Stimulated activated naive CD8-positive, alpha-beta T cell treated with anti-CD3 and anti-CD28 coated beads, Interleukin-15, amount 100 ng/mL, for 72 hours (primary cell): ENCODE measurements at regions not wholly inside any gene's neighbourhood (a gene's known extent, or its start where the extent isn't known, plus 50 kb on each side); places are given as distances from the start of the nearest gene placed in this dataset.
"Not testable (repeated sequence)": the region's sequence is repeated elsewhere in the genome, so short reads cannot be mapped to it uniquely, and the experiment has no call there.

Source experiments
- ATAC-seq: fragments of 150-1000 bp; cut with Tn5 transposase; 2 replicates; pipeline ENCODE4 v1.10.0; 2021; ENCODE audit warnings: mild to moderate bottlenecking, moderate library complexity
- DNase-seq, 2 donors: peaks; one replicate each; pipeline ENCODE4 v3.0.0; 2021 to 2022
- H3K27ac Mint-ChIP-seq, 2 donors: one replicate each; pipeline ENCODE4 v1.8.0; 2022; ENCODE audit warnings: mild to moderate bottlenecking in 2 of 2, mixed read lengths in 2 of 2, moderate library complexity in 2 of 2
- H3K27me3 Mint-ChIP-seq: one replicate; pipeline ENCODE4 v1.8.0; 2022; ENCODE audit warnings: mixed read lengths
- H3K4me1 Mint-ChIP-seq: one replicate; pipeline ENCODE4 v1.8.0; 2022; ENCODE audit warnings: mild to moderate bottlenecking, mixed read lengths
- H3K4me3 Mint-ChIP-seq, 2 donors: one replicate each; pipeline ENCODE4 v1.8.0; 2022; ENCODE audit warnings: mild to moderate bottlenecking in 2 of 2, mixed read lengths in 2 of 2, moderate library complexity in 1 of 2
- H3K9me3 Mint-ChIP-seq, 2 donors: one replicate each; pipeline ENCODE4 v1.8.0; 2022; ENCODE audit warnings: mixed read lengths in 2 of 2

DNA sequence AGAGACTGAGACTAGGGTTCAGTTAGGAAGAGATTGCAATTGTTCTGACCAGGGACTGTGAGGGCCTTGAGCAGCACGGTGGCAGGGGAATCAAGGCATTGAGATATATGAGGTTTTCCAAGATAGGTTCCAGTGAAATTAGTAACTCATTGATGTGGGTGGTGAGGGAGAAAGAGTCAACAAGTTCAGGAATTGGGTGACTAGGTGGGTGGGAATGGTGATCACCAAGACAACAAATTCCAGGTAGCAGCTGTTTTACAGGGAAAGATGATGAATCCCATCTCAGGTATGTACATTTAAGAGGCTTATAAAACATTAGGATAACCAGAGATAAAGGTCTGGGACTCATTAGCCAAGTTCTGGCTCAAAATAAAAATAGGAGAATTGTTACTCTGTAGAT, 251.5 kb upstream of the MGAT5 start:
- no peak for ATAC-seq
- Mint-ChIP-seq H3K4me1 (no peaks in the 10 kb centered on the region), H3K9me3 (no peaks in the 10 kb centered on the region), H3K27me3 (peaks cover 12% of the 10 kb centered on the region), H3K4me3 (no peak overlapping the region), H3K27ac (no peak overlapping the region)
- DNase-seq = no peak

DNA sequence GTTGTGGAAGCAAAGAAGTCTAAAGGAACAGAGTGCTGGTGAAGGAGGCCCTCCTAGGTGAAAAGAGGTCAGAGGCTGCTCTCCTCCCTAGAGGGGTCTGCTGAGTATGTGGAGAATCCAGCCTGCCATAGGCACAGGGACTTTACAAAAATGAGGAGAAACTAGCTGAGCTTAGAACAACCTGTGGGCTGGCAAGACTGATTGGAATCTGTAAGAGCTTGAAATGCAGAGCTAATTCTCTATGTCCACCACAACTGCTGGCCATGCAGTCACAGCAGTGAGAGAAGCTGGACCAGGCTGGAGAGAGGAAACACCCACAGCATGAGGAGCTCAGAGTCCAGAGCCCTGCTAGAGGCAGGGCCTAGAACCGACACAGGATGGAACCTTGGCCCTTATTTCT, 251.0 kb upstream of the MGAT5 start:
- Mint-ChIP-seq H3K27ac (no peak overlapping the region), H3K4me3 (no peak overlapping the region), H3K27me3 (peaks cover 12% of the 10 kb centered on the region), H3K4me1 (no peaks in the 10 kb centered on the region), H3K9me3 (no peaks in the 10 kb centered on the region)
- no peak for DNase-seq
- no peak for ATAC-seq

DNA sequence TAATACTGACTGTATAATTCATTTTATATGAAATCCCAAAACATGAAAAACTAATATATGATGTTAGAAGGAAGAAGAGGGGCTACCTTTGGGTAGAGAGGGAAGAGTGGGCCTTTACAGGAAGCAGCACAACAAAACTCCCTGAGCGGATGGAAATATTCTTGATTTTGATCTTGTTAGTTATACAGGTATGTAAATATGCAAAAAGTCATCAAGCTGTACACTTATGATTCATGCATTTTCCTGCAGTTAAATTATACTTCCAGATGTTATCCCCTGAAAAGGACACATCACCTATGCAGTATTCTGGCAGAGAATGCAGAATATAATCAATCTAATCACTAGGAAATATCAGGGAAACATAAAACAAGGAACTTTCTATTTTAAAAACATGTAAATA, 249.4 kb upstream of the MGAT5 start:
- H3K4me1 Mint-ChIP-seq = no peaks in the 10 kb centered on the region
- DNase-seq = no peak
- no peak for ATAC-seq
- H3K27me3 Mint-ChIP-seq = peaks cover 12% of the 10 kb centered on the region
- no peak overlapping the region for H3K4me3 Mint-ChIP-seq
- no peaks in the 10 kb centered on the region for H3K9me3 Mint-ChIP-seq
- no peak overlapping the region for H3K27ac Mint-ChIP-seq

DNA sequence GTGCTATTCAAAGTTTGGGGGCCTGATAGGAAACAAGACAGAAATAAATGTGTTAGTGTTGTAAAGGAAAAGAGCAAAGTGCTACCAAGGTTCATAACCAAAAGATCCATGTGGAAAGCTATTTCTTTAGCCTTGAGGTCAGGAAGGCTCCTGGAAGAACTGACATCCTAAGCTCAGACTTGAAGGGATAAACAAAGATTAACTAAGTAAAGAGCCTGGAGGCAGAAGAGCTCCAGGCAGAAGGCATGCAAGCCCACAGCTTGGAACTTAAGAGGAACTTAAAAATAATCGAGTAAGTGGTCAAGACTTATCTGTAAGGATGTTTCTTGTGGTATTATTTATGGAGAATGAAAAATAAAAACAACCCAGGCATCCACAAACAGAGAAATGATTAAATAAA, 245.0 kb upstream of the MGAT5 start:
- no peak overlapping the region for H3K27ac Mint-ChIP-seq
- ATAC-seq (no peak), DNase-seq (no peak)
- H3K4me1 Mint-ChIP-seq = no peaks in the 10 kb centered on the region
- H3K9me3 Mint-ChIP-seq = no peaks in the 10 kb centered on the region
- H3K4me3 Mint-ChIP-seq = no peak overlapping the region
- no peaks in the 10 kb centered on the region for H3K27me3 Mint-ChIP-seq

DNA sequence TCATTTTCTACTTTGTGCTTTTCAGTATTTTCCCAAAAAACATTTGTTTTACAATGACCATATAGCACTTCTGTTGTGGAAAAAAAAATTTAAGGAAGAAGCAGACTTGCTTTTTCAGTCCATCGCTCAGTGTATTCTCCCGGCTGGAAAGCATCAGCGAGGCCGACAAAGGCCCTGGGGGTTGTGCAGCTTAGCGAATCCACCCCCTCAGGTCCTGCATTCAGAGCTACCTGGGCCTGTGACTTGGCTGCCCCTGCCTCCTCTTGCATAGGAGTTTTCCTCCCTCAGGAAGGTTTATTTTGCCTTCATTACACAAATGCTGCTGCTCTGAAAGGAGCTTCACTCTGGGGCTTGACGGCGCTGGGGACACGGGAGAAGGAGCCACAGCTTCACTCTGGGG, 244.4 kb upstream of the MGAT5 start:
- no peak overlapping the region for H3K27ac Mint-ChIP-seq
- ATAC-seq = no peak

DNA sequence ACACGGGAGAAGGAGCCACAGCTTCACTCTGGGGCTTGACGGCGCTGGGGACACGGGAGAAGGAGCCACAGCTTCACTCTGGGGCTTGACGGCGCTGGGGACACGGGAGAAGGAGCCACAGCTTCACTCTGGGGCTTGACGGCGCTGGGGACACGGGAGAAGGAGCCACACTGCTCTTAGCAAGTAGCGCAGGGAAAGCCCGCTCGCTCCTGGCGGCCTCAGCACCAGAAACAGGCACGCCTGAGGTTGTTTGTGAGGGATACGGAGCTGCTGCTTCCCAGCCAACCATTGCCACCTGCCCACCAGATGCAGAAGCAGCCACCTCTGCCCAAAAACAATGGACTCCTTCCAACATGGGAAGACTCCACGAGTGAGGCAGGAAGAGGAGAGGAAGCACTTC, 244.0 kb upstream of the MGAT5 start:
- H3K27ac Mint-ChIP-seq, ATAC-seq, H3K4me3 Mint-ChIP-seq, DNase-seq, H3K4me1 Mint-ChIP-seq, H3K9me3 Mint-ChIP-seq, H3K27me3 Mint-ChIP-seq: not testable (repeated sequence)

More for the DNA sequence above, 244.4 kb upstream of the MGAT5 start:
- H3K27me3 Mint-ChIP-seq = no peaks in the 10 kb centered on the region
- DNase-seq = no peak
- no peaks in the 10 kb centered on the region for H3K4me1 Mint-ChIP-seq
- no peak overlapping the region for H3K4me3 Mint-ChIP-seq
- no peaks in the 10 kb centered on the region for H3K9me3 Mint-ChIP-seq

DNA sequence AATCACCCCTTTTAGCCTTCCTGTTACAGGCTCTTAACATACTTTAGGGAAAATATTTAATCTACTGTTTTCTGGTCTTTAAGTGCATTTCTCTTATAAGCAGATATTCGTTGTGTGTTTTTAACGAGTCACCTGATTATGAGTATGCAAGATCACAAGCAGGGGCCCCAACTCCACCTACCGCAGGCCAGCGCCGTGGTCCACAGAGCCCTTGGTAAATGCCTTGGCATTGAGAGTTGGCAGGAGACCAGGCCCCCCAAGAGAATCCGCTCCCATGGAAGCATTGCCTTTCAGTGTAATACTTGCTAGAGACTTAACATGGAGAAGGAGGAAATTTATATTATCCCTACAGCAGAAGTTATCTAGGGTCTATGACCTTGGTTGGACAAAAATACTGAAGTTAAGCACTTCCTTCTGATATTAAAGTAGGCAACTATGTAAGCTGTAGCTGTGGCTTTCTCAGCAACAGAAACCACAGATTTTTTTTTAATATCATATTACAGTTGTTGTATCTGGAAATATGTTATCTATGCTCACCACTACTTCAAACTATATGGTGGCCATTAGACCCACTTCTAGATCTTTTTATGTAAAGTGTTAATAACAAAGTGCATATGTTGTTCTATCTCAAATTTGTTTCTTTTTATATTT, 241.8 kb upstream of the MGAT5 start:
- Mint-ChIP-seq H3K4me1 (no peaks in the 10 kb centered on the region), H3K27me3 (no peaks in the 10 kb centered on the region), H3K27ac (no peak overlapping the region), H3K4me3 (no peak overlapping the region), H3K9me3 (no peaks in the 10 kb centered on the region)
- DNase-seq = no peak
- no peak for ATAC-seq

DNA sequence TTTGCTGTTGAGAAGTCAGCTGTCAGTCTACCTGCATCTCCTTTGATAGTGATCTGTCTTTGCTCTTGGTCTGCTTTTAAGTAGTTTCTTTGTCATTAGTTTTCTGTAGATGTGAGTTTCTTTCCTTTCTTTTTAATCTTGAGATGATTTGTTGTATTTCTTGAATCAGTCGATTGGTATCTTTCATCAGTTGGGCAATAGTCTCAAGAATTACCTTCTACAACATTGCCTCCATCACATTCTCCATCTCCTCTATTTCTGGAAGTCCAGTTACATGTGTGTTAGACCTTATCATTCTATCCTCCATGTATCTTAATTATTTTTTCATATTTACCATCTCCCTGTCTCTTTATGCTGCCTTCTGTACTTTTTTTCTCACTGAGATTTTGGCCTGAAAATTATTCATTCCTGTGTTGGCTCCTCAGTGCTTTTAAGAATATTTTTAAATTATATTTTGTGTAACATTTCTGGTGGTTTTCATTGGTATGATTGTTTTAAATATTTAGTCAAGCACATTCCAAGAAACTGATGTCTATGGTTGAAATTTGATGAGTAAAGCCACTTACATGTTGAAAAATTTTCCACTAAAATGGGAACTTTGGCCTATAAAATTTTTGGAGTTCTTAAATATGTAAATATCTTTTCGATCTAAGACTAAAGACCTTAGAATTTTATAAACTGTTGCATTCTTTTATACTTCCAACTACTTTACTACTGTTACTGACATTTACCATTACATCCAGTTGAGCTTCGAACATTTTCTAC, 239.5 kb upstream of the MGAT5 start:
- Mint-ChIP-seq H3K4me1 (no peaks in the 10 kb centered on the region), H3K9me3 (no peaks in the 10 kb centered on the region), H3K27me3 (no peaks in the 10 kb centered on the region), H3K4me3 (no peak overlapping the region), H3K27ac (no peak overlapping the region)
- ATAC-seq = no peak
- no peak for DNase-seq

DNA sequence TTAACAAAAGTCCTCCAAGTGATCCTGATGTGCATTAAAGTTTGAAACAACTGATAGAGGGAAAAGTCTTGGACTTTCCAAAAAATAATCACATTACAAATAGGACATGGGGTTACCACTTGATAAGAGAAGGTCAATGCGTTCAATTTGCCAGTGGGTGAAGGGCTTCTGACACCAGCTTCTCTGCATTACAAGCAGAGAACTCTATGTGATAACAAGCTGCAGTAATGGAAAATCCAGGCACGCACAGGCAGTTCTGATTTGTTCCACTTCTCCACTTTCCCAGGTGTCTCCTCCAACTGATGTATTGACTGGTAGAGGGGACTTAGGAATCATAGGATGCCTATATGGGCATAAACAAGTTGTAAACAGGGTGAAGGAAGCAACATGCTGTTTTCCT, 234.0 kb upstream of the MGAT5 start:
- H3K4me1 Mint-ChIP-seq = peaks cover 12% of the 10 kb centered on the region
- H3K9me3 Mint-ChIP-seq = no peaks in the 10 kb centered on the region
- no peak for ATAC-seq
- no peak overlapping the region for H3K4me3 Mint-ChIP-seq
- H3K27me3 Mint-ChIP-seq = peaks cover 9% of the 10 kb centered on the region
- DNase-seq = no peak
- no peak overlapping the region for H3K27ac Mint-ChIP-seq

DNA sequence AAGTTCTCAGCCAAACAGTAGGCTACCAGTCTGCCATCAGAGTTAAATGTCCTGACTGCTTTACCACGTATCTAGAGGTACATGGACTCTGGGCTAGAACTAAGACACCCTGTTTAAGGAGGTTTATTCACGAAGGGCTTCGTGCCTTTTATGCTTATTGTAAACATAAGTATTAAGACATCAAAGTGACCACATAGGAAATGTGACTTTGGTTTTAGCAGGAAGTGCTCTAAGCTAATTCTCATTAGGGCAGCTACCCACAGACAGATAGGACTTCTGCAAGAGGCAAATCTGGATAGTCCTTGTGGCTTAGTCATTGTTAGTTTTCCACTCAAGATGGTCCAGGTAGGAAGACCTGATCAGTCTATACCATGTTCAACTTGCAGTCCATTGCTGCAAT, 233.3 kb upstream of the MGAT5 start:
- H3K27me3 Mint-ChIP-seq = peaks cover 12% of the 10 kb centered on the region
- H3K9me3 Mint-ChIP-seq = no peaks in the 10 kb centered on the region
- ATAC-seq = no peak
- H3K4me3 Mint-ChIP-seq = no peak overlapping the region
- peaks cover 12% of the 10 kb centered on the region for H3K4me1 Mint-ChIP-seq
- DNase-seq = no peak
- H3K27ac Mint-ChIP-seq = no peak overlapping the region

DNA sequence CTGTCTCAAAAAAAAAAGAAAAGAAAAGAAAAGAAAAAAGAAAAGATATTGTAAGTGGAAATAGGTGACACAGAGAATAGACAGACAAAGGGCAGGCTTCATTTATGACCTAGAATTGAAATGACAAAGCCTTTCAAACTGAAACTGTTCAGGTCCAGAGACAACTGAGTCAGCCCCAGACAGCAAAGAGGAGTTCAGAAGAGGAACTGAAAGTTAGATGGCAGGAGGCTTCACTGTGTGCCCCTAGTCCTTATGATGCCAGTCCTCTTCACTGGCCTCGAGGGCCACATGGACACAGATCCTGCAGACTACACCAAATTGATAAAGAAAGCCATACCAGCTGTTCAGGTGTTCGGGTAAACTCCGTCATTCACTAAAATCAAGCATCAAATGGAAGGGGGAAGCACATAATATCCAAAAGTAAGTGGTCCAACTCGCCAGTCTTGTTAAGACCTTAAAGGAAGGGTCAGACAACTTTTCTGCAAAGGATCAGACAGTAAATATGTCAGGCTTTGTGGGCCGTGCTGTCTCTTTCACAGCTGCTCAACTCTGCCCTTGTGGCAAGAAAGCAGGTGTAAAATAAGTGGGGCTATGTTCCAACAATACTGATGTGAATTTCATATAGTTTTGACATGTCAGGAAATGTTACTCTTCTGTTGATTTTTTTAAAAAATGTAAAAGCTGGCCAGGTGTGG, 231.9 kb upstream of the MGAT5 start:
- peaks cover 12% of the 10 kb centered on the region for H3K4me1 Mint-ChIP-seq
- no peak overlapping the region for H3K27ac Mint-ChIP-seq
- ATAC-seq (no peak), DNase-seq (no peak)
- no peak overlapping the region for H3K4me3 Mint-ChIP-seq
- peaks cover 26% of the 10 kb centered on the region for H3K27me3 Mint-ChIP-seq
- no peaks in the 10 kb centered on the region for H3K9me3 Mint-ChIP-seq

DNA sequence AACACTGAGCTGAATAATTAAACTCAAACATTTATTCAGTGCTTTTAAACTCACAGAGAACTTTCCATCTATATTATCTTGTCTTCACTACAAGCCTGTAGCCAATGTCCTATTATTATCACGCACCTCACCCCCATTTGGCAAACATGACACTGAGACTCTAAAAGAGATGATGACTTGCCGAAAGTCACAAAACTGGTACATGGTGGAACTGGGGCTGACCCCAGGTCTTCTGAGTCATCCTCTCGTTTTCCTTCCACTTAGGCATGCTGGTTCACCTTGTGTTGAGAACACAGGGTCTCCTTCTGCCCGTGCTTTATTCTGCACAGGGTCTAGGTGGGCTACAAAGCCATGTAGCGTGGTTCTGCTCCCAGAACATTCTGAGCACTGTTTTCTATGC, 230.0 kb upstream of the MGAT5 start:
- Mint-ChIP-seq H3K4me1 (peaks cover 12% of the 10 kb centered on the region), H3K27me3 (peaks cover 45% of the 10 kb centered on the region), H3K27ac (no peak overlapping the region), H3K9me3 (no peaks in the 10 kb centered on the region), H3K4me3 (no peak overlapping the region)
- no peak for DNase-seq
- ATAC-seq = no peak

DNA sequence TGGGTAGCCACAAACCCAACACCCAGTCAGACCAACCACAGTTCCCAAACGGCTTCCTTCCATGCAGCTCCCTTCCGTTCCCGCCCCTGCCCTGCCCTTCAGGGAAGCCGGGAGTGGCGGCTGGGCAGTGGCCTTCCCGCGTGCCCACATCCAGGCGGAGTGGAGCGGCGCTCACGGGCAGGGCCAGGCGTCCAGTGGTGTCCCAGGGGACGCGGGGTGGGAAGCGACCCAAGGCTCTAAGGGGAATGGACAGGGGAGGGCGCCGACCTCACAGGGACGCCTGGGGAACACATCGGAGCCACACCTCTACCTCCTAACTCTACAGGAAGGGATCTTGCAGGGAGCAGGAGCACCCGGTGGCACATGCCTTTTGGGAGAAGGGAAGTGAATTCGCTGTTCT, 225.9 kb upstream of the MGAT5 start:
- Mint-ChIP-seq H3K4me1 (no peaks in the 10 kb centered on the region), H3K27me3 (peaks cover 73% of the 10 kb centered on the region), H3K9me3 (no peaks in the 10 kb centered on the region), H3K27ac (no peak overlapping the region), H3K4me3 (no peak overlapping the region)
- DNase-seq (no peak), ATAC-seq (peak; percentile 12)

DNA sequence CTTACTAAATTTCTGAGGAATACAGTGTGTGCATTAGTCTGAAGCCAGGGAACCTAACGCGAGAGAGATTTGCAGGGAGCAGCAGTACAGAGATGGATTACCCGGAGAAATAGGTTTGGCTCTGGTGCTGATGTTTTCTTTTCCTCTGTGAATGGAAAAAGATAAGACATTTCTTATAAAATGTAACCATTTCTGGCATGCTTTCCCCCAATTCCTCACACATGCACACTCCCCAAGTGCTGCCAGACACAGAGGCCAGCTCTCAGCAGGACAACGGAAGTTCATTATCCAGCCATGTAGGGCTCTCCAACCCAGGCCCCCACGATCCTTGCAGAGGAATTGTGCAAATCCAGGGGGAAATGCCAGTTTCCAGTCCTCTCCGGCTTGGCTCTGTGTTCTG, 224.5 kb upstream of the MGAT5 start:
- ATAC-seq (no peak), DNase-seq (no peak)
- Mint-ChIP-seq H3K27ac (no peak overlapping the region), H3K27me3 (peaks cover 69% of the 10 kb centered on the region), H3K9me3 (no peaks in the 10 kb centered on the region), H3K4me1 (no peaks in the 10 kb centered on the region), H3K4me3 (no peak overlapping the region)

DNA sequence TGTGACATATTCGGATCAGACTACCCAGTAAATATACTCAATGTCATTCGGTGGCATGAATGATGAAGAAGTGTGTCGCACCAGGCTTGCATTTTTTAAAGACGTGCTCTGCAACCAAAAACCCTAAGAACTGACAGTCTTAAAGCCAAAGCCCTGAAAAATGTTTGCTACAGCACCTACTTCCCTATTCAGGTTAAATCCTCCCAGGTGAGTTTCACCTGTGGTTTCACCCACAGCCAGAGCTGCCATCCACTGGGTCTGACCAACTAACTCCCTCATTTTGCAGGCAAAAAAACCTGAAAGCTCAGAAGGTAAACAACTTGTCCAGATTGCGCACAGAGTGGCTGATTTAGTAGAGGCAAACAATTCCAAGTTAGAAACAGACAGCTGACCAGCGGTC, 222.3 kb upstream of the MGAT5 start:
- H3K27ac Mint-ChIP-seq = no peak overlapping the region
- H3K27me3 Mint-ChIP-seq = peaks cover 51% of the 10 kb centered on the region
- ATAC-seq = no peak
- no peak overlapping the region for H3K4me3 Mint-ChIP-seq
- H3K4me1 Mint-ChIP-seq = no peaks in the 10 kb centered on the region
- DNase-seq = no peak
- no peaks in the 10 kb centered on the region for H3K9me3 Mint-ChIP-seq

DNA sequence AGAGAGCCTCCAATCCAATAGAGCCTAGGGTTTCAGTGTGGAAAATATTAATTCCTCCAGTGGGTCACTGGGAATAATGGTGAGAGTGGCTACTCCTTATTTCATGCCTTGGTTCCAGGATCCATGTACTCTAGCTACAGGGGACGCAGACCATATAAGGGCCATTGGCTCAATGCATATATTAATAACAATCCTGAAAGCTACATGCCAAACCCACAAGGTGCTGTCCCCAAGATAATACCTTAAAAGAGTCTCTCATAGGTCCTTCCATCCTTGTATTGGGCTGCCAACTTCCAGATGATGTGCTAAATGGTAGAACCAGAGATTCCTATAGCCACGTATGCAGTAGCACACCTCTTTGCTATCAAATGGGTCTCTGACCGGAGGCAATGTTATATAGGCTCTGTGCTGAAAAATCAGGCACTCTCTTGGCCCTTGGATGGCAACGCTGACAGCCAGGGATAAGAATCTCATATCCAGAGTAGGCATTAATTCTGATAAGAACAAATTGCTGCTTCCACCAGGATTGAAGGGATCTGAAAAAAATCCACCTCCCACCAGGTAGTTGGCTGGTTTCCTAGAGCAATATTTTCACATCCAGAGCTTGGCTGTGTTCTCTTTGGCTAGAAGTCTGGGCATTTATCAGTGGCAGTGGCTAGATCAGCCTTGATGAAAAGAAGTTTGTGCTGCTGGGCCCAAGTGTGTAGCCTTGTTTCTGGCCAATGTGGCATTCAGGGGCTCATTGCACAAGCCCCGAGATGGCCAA, 218.1 kb upstream of the MGAT5 start:
- Mint-ChIP-seq H3K27me3 (peaks cover 20% of the 10 kb centered on the region), H3K4me1 (no peaks in the 10 kb centered on the region), H3K9me3 (peaks cover 0 to 9% of the 10 kb centered on the region in 2 donors), H3K27ac (no peak overlapping the region), H3K4me3 (no peak overlapping the region)
- DNase-seq (no peak), ATAC-seq (no peak)
